ENCODE measurements at regions not wholly inside any gene's neighbourhood (a gene's known extent, or its start where the extent isn't known, plus 50 kb on each side); places are given as distances from the start of the nearest gene placed in this dataset.

DNA sequence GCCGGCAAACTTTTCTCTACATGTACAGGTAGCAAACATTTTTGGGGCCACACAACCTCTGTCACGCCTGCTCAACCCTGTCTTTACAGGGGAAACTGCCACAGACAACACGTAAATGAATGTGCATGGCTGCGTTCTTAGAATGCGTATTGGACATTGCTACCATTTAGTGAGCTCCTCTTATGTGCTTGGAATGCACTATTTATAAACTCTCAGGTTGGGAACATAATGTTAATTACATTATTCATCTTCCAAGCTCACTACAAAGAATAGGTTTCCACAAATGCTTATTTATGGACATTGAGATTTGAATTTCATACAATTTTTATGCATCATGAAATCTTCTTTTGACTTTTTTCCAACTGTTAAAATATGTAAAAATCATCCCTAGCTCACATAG, 92.0 kb upstream of the RPS6KA2 start (continued):
- TF ChIP-seq NFRKB (IDR thresholded peaks at IDR 0.05) (no peak), ZKSCAN8 (CRISPR knock-in tag; IDR thresholded peaks at IDR 0.05; ENCODE audit: borderline replicate concordance) (no peak), PBX3 (CRISPR knock-in tag; IDR thresholded peaks at IDR 0.05; ENCODE audit: borderline replicate concordance) (no peak), FLYWCH1 (CRISPR knock-in tag; IDR thresholded peaks at IDR 0.05) (no peak), ZFP90 (CRISPR knock-in tag; IDR thresholded peaks at IDR 0.05; ENCODE audit: borderline replicate concordance) (no peak)

- Histone ChIP-seq H3K4me1 (ENCODE audit: insufficient read depth, low read length) (no peaks in the 10 kb centered on the region), H4K20me1 (ENCODE audit: insufficient read depth, low read length) (peaks cover 4% of the 10 kb centered on the region), H3K9ac (ENCODE audit: insufficient read depth, low read depth, low read length) (no peak overlapping the region), H3K79me2 (ENCODE audit: insufficient read depth, low read length) (no peaks in the 10 kb centered on the region), H3K9me3 (ENCODE audit: low read length) (no peaks in the 10 kb centered on the region), H3K4me3 (replicated peaks in 1 of 3; ENCODE audit: insufficient read depth in 1 of 3, low read depth in 2 of 3, low read length in 3 of 3) (no peak overlapping the region), H3K36me3 (replicated peaks in 1 of 2; ENCODE audit: control insufficient read depth in 1 of 2, insufficient read depth in 2 of 2, low read length in 2 of 2) (no peaks in the 10 kb centered on the region), H2AFZ (ENCODE audit: low read length) (no peak overlapping the region), H3K27me3 (ENCODE audit: control insufficient read depth in 1 of 2, insufficient read depth in 2 of 2, low read length in 2 of 2) (peaks cover 6 to 91% of the 10 kb centered on the region in 2 experiments; a peak in 4 of 5 replicates), H3K27ac (ENCODE audit: extremely low read length, insufficient read depth, low read length) (no peak overlapping the region), H3K4me2 (ENCODE audit: low read depth, low read length) (no peak overlapping the region)
- POLR2A ChIA-PET, result no interaction called here
- no peak for DNase-seq (ENCODE audit: low spot score)
- intact Hi-C loops (cut with micrococcal nuclease; ENCODE audit: unreplicated experiment) (no loop called here), in situ Hi-C loops (cut with HindIII; ENCODE audit: extremely low pct_ligation_motif_present, low pct_unique_long_range_greater_than_20kb) (no loop called here)
- 8% methylated on average over 8 of the region's 8 CpGs for WGBS (ENCODE audit: low lambda C conversion rate)
- no peak for ATAC-seq
- CTCF ChIA-PET (ENCODE audit: low intra/inter-chr PET ratio, low total read pairs), result no interaction called here
- FAIRE-seq, result no peak
- BruUV-seq (replicated peaks), result no TSS peak
- TF ChIP-seq ZBTB33 (CRISPR knock-in tag; IDR thresholded peaks at IDR 0.05) (no peak), JUND (CRISPR knock-in tag; IDR thresholded peaks at IDR 0.05) (no peak), ATF6 (CRISPR knock-in tag; conservative IDR thresholded peaks at IDR 0.05) (no peak), ZFX (CRISPR knock-in tag; IDR thresholded peaks at IDR 0.05; ENCODE audit: low read depth) (no peak), GZF1 (CRISPR knock-in tag; IDR thresholded peaks at IDR 0.05) (no peak), REPIN1 (CRISPR knock-in tag; IDR thresholded peaks at IDR 0.05; ENCODE audit: borderline replicate concordance, low read depth) (no peak), AKNA (CRISPR knock-in tag; IDR thresholded peaks at IDR 0.05; ENCODE audit: borderline replicate concordance) (no peak)
- TF ChIP-seq, protein P1, sequence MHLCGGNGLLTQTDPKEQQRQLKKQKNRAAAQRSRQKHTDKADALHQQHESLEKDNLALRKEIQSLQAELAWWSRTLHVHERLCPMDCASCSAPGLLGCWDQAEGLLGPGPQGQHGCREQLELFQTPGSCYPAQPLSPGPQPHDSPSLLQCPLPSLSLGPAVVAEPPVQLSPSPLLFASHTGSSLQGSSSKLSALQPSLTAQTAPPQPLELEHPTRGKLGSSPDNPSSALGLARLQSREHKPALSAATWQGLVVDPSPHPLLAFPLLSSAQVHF (CRISPR knock-in tag; IDR thresholded peaks at IDR 0.05), result no peak
Measured at GRCh38 chr6:166718516-166718915, 91.5 kb upstream of the RPS6KA2 start.

Measured in HepG2 (cell line).